ENCODE measurements at regions not wholly inside any gene's neighbourhood (a gene's known extent, or its start where the extent isn't known, plus 50 kb on each side); places are given as distances from the start of the nearest gene placed in this dataset.

- no peak for DNase-seq (ENCODE audit: low spot score)
Measured at GRCh38 chr10:5310914-5311313, 53.9 kb upstream of the UCN3 start.

DNA sequence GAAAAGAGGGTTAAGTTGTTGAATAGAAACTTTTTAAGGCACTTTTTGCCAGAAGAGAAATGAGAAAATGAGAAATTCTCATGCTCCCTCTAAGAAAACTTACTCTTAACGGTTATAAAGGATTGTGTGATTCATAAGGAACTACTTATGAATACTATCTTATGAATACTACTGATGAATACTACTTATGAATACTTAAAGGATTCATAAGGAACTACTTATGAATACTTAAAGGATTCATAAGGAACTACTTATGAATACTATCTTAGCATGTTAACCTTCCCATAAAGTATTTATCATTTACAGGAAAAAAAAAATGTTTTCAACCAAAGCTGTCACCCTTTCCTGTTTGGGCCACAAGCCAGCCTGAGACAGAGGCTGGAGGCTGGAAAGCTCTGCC is 53.1 kb upstream of the UCN3 start:
- DNase-seq (ENCODE audit: low spot score), result no peak

DNA sequence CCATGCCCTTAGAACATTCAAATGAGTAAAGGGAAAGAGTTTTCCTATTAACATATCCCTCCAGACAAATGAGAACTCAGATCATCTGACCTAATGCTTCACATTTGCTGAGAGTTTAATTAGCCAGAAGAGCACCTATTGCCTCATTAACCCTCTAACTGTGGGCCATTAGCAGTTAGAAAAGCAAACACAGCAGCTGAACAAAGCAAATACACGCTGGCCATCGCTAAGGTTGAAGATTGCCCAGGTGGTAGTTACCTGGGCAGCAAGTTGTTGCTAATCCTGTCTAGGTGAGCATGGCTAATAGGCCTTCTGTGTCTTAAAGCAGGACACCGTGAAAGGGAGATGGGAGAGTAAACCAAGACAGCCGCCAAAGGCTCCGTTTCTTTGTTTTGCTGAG is 49.9 kb upstream of the UCN3 start:
- DNase-seq (ENCODE audit: low spot score), result no peak
